Liver (tissue), 8 donors: ENCODE measurements at regions not wholly inside any gene's neighbourhood (a gene's known extent, or its start where the extent isn't known, plus 50 kb on each side); places are given as distances from the start of the nearest gene placed in this dataset.

Experiments used
- DNase-seq: peaks from one replicate; pipeline ENCODE4 v3.0.0-alpha.2; 2017; ENCODE audit warnings: low spot score
- H3K27ac ChIP-seq, 2 donors: one replicate each; pipeline ENCODE4 v1.7.0; 2013; ENCODE audit warnings: inconsistent platforms in 2 of 2, low read length in 2 of 2, control low read depth in 1 of 2, low read depth in 1 of 2, mild to moderate bottlenecking in 1 of 2
- H3K27me3 ChIP-seq, 4 donors: one replicate each; pipeline versions ENCODE4 v1.6.1 to v1.7.0; 2013; ENCODE audit warnings: low read length in 3 of 4, inconsistent platforms in 1 of 4, mild to moderate bottlenecking in 1 of 4, moderate library complexity in 1 of 4; ENCODE audit not compliant: control insufficient read depth in 4 of 4, insufficient read depth in 4 of 4
- H3K36me3 ChIP-seq, 4 donors: one replicate each; pipeline versions ENCODE4 v1.6.1 to v1.7.0; 2013; ENCODE audit warnings: low read length in 3 of 4, mild to moderate bottlenecking in 3 of 4, low read depth in 1 of 4, moderate library complexity in 1 of 4; ENCODE audit not compliant: control insufficient read depth in 4 of 4, insufficient read depth in 3 of 4
- H3K4me1 ChIP-seq, 4 donors: one replicate each; pipeline versions ENCODE4 v1.6.1 to v1.7.0; 2013; ENCODE audit warnings: low read length in 3 of 4, mild to moderate bottlenecking in 3 of 4, moderate library complexity in 1 of 4; ENCODE audit not compliant: control insufficient read depth in 4 of 4, insufficient read depth in 4 of 4
- H3K4me3 ChIP-seq, 3 donors: one replicate each; pipeline versions ENCODE4 v1.6.1 to v1.7.0; 2013; ENCODE audit warnings: low read length in 3 of 3, control low read depth in 1 of 3, low read depth in 1 of 3, mild to moderate bottlenecking in 1 of 3
- H3K9ac ChIP-seq, 2 donors: one replicate each; pipeline ENCODE4 v1.7.0; 2013; ENCODE audit warnings: low read length in 2 of 2, mild to moderate bottlenecking in 2 of 2, moderate library complexity in 2 of 2, control low read depth in 1 of 2, low read depth in 1 of 2
- H3K9me3 ChIP-seq, 4 donors: one replicate each; pipeline versions ENCODE4 v1.6.1 to v1.7.0; 2013; ENCODE audit warnings: low read length in 3 of 4; ENCODE audit not compliant: control insufficient read depth in 4 of 4
- ATF3 ChIP-seq: IDR thresholded peaks from 2 replicates; pipeline ENCODE4 v1.6.1; 2016; ENCODE audit warnings: antibody characterized with exemption
- CTCF ChIP-seq: fragments of 150-350 bp; IDR thresholded peaks from 2 replicates; pipeline ENCODE4 v1.5.1; 2017; ENCODE audit warnings: improper control_type of control experiment, low read depth, low read length; ENCODE audit not compliant: missing input control
- FOXA1 ChIP-seq: IDR thresholded peaks from 2 replicates; pipeline ENCODE4 v1.6.1; 2016; ENCODE audit warnings: antibody characterized with exemption
- FOXA2 ChIP-seq: IDR thresholded peaks from 2 replicates; pipeline ENCODE4 v1.6.1; 2016; ENCODE audit warnings: antibody characterized with exemption
- GABPA ChIP-seq, 2 donors: IDR thresholded peaks in 1 of 2; conservative IDR thresholded peaks in 1 of 2; 2 replicates each; pipeline ENCODE4 v1.6.1; 2016; ENCODE audit warnings: antibody characterized with exemption in 2 of 2, mild to moderate bottlenecking in 1 of 2, moderate library complexity in 1 of 2
- HNF4A ChIP-seq, 2 donors: conservative IDR thresholded peaks; 2 replicates each; pipeline ENCODE4 v1.6.1; 2016; ENCODE audit warnings: antibody characterized with exemption in 2 of 2, mild to moderate bottlenecking in 2 of 2
- HNF4G ChIP-seq: IDR thresholded peaks from 2 replicates; pipeline ENCODE4 v1.6.1; 2016; ENCODE audit warnings: antibody characterized with exemption
- JUND ChIP-seq, 2 donors: IDR thresholded peaks; 2 replicates each; pipeline ENCODE4 v1.6.1; 2016; ENCODE audit warnings: antibody characterized with exemption in 2 of 2
- MAX ChIP-seq: IDR thresholded peaks from 2 replicates; pipeline ENCODE4 v1.6.1; 2016; ENCODE audit warnings: antibody characterized with exemption
- RAD21 ChIP-seq, 2 donors: IDR thresholded peaks; 2 replicates each; pipeline ENCODE4 v1.6.1; 2016; ENCODE audit warnings: antibody characterized with exemption in 2 of 2, mild to moderate bottlenecking in 2 of 2
- RXRA ChIP-seq, 2 donors: IDR thresholded peaks; 2 replicates each; pipeline ENCODE4 v1.6.1; 2017 to 2018; ENCODE audit warnings: antibody characterized with exemption in 2 of 2, mild to moderate bottlenecking in 1 of 2
- SP1 ChIP-seq: IDR thresholded peaks from 2 replicates; pipeline ENCODE4 v1.6.1; 2018; ENCODE audit warnings: antibody characterized with exemption, mild to moderate bottlenecking
- TAF1 ChIP-seq: conservative IDR thresholded peaks from 2 replicates; pipeline ENCODE4 v1.6.1; 2016; ENCODE audit warnings: antibody characterized with exemption, mild to moderate bottlenecking
- YY1 ChIP-seq: IDR thresholded peaks from 2 replicates; pipeline ENCODE4 v1.6.1; 2016; ENCODE audit warnings: antibody characterized with exemption, mild to moderate bottlenecking
- ZBTB33 ChIP-seq: IDR thresholded peaks from 2 replicates; pipeline ENCODE4 v1.6.1; 2016; ENCODE audit warnings: antibody characterized with exemption
- WGBS: extraction: QIAGEN DNeasy Blood & Tissue Kit; methylation state at CpG from one replicate; pipeline ENCODE4 v1.1.7; 2013; 5-methylcytosine and 5-hydroxymethylcytosine counted together
- TF ChIP-seq, protein P1 (sequence below): IDR thresholded peaks from 2 replicates; pipeline ENCODE4 v1.6.1; 2016; ENCODE audit warnings: antibody characterized with exemption, mild to moderate bottlenecking
- donor health status: healthy.
- donor health status: healthy.
- donor health status: healthy.
- donor health status: healthy.
- donor health status: healthy.

- TF ChIP-seq, protein P1, sequence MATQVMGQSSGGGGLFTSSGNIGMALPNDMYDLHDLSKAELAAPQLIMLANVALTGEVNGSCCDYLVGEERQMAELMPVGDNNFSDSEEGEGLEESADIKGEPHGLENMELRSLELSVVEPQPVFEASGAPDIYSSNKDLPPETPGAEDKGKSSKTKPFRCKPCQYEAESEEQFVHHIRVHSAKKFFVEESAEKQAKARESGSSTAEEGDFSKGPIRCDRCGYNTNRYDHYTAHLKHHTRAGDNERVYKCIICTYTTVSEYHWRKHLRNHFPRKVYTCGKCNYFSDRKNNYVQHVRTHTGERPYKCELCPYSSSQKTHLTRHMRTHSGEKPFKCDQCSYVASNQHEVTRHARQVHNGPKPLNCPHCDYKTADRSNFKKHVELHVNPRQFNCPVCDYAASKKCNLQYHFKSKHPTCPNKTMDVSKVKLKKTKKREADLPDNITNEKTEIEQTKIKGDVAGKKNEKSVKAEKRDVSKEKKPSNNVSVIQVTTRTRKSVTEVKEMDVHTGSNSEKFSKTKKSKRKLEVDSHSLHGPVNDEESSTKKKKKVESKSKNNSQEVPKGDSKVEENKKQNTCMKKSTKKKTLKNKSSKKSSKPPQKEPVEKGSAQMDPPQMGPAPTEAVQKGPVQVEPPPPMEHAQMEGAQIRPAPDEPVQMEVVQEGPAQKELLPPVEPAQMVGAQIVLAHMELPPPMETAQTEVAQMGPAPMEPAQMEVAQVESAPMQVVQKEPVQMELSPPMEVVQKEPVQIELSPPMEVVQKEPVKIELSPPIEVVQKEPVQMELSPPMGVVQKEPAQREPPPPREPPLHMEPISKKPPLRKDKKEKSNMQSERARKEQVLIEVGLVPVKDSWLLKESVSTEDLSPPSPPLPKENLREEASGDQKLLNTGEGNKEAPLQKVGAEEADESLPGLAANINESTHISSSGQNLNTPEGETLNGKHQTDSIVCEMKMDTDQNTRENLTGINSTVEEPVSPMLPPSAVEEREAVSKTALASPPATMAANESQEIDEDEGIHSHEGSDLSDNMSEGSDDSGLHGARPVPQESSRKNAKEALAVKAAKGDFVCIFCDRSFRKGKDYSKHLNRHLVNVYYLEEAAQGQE, result no peak
Measured at GRCh38 chr21:36245649-36246048, 74.3 kb upstream of the MORC3 start (continued).

- Histone ChIP-seq H3K27me3 (no peaks in the 10 kb centered on the region), H3K36me3 (peaks cover 6 to 34% (median 18%) of the 10 kb centered on the region in 4 donors), H3K4me1 (peaks cover 0 to 11% (median 3%) of the 10 kb centered on the region in 4 donors), H3K4me3 (no peak overlapping the region), H3K9me3 (no peaks in the 10 kb centered on the region), H3K27ac (no peak overlapping the region), H3K9ac (no peak overlapping the region)
- TF ChIP-seq HNF4A (conservative IDR thresholded peaks at IDR 0.05), result peak; percentile 46 to 74
- peak; percentile 6 to 16 for TF ChIP-seq RXRA (IDR thresholded peaks at IDR 0.05)
- no peak for TF ChIP-seq CTCF
- WGBS, result 59% methylated on average over 23 of the region's 23 CpGs
- no peak for DNase-seq
Measured at GRCh38 chr21:36246080-36246631, 73.8 kb upstream of the MORC3 start.

GRCh38 chr21:36247316-36248010 is 72.5 kb upstream of the MORC3 start:
- Histone ChIP-seq H3K27ac (no peak overlapping the region), H3K9me3 (no peaks in the 10 kb centered on the region), H3K4me3 (no peak overlapping the region), H3K27me3 (no peaks in the 10 kb centered on the region), H3K4me1 (peaks cover 0 to 11% (median 3%) of the 10 kb centered on the region in 4 donors), H3K9ac (no peak overlapping the region), H3K36me3 (peaks cover 7 to 34% (median 21%) of the 10 kb centered on the region in 4 donors)
- no peak for DNase-seq
- WGBS, result 96% methylated on average over 8 of the region's 8 CpGs
- TF ChIP-seq MAX, result no peak
- no peak for TF ChIP-seq FOXA2
- no peak for TF ChIP-seq RAD21 (IDR thresholded peaks at IDR 0.05)
- TF ChIP-seq, protein P1, result no peak
- no peak for TF ChIP-seq JUND (IDR thresholded peaks at IDR 0.05)
- no peak for TF ChIP-seq ZBTB33
- TF ChIP-seq FOXA1, result no peak
- no peak for TF ChIP-seq YY1
- no peak for TF ChIP-seq HNF4G
- TF ChIP-seq HNF4A (conservative IDR thresholded peaks at IDR 0.05), result no peak
- TF ChIP-seq ATF3, result no peak
- TF ChIP-seq TAF1, result no peak
- no peak for TF ChIP-seq GABPA (IDR thresholded peaks at IDR 0.05 in 1 of 2, conservative IDR thresholded peaks at IDR 0.05 in 1 of 2)
- TF ChIP-seq RXRA (IDR thresholded peaks at IDR 0.05), result no peak
- TF ChIP-seq SP1, result no peak
